GM19025 (cell line): ENCODE measurements at regions not wholly inside any gene's neighbourhood (a gene's known extent, or its start where the extent isn't known, plus 50 kb on each side); places are given as distances from the start of the nearest gene placed in this dataset.
"Not testable (repeated sequence)": the region's sequence is repeated elsewhere in the genome, so short reads cannot be mapped to it uniquely, and the experiment has no call there.

Source experiments
- ATAC-seq: cut with Tn5 transposase; IDR thresholded peaks from one replicate; pipeline ENCODE4 v1.9.1; 2021; ENCODE audit warnings: mild to moderate bottlenecking, low read depth, moderate library complexity; ENCODE audit not compliant: unreplicated experiment

DNA sequence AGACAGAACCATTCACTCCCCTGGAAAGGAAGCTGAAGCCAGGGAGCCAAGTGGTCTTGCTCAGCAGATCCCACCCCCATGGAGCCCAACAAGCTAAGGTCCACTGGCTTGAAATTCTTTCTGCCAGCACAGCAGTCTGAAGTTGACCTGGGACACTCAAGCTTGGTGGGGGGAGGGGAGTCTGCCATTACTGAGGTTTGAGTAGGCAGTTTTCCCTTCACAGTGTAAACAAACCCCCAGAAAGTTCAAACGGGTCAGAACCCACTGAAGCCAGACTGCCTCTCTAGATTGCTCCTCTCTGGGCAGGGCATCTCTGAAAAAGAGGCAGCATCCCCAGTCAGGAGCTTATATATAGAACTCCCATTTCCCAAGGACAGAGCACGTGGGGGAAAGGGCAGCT lies 72.8 kb upstream of the NECTIN3 start:
- ATAC-seq = not testable (repeated sequence)

- ATAC-seq = not testable (repeated sequence)
Measured at GRCh38 chr3:111006485-111006884, 65.1 kb upstream of the NECTIN3 start.

- no peak for ATAC-seq
Measured at GRCh38 chr3:111012388-111013248, 59.0 kb upstream of the NECTIN3 start.
